ENCODE measurements at regions not wholly inside any gene's neighbourhood (a gene's known extent, or its start where the extent isn't known, plus 50 kb on each side); places are given as distances from the start of the nearest gene placed in this dataset.

DNA sequence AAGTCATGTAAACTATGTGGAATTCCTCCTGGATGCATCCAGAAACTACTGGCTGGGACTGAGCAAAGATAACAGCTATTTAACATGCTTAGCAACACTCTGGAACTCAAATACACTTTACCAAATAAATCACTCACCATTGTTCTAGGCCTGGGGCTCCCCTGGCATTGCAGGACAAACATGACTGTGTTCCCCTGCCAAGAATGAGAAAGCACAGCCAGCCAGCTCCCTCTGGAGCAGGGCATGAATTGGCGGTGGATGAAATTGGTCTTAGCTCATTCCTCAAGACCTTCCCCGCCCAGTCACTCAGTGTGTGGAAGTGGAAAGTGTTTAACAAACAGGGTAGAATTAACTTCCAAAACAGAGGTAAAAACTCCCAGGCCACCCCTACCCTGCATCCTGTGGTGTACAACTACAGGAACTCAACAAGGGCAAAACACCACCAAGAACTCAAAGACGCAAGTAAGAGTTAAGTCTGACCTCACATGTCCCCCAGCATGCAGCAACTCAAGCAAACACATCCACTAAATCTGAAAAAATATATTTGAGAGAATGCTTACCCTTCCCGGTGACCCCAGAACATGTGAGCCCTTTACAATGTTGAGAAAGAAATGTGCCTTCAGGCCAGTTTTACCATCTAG is 58.4 kb upstream of the BDKRB2 start:
- TF ChIP-seq EZH2 (IDR thresholded peaks at IDR 0.05; ENCODE audit: insufficient read depth, poor library complexity, severe bottlenecking) (no peak), EZH2phosphoT487 (IDR thresholded peaks at IDR 0.05; ENCODE audit: insufficient read depth, low read depth) (no peak)
